ENCODE measurements at regions not wholly inside any gene's neighbourhood (a gene's known extent, or its start where the extent isn't known, plus 50 kb on each side); places are given as distances from the start of the nearest gene placed in this dataset.

GRCh38 chr1:228821252-228821651 lies 86.0 kb downstream of the RHOU start:
- Mint-ChIP-seq H3K36me3 (ENCODE audit: unreplicated experiment) (no peaks in the 10 kb centered on the region), H3K27ac (ENCODE audit: unreplicated experiment) (no peak overlapping the region), H3K9me3 (ENCODE audit: unreplicated experiment) (no peaks in the 10 kb centered on the region), H3K27me3 (ENCODE audit: unreplicated experiment) (peaks cover 8% of the 10 kb centered on the region), H3K4me3 (ENCODE audit: unreplicated experiment) (no peak overlapping the region), H3K4me1 (ENCODE audit: unreplicated experiment) (peaks cover 3% of the 10 kb centered on the region)
- DNase-seq (ENCODE audit: extremely low spot score, unreplicated experiment): no peak
- TF ChIP-seq CTCF (IDR thresholded peaks at IDR 0.05): no peak

GRCh38 chr1:228823200-228823599 lies 87.9 kb downstream of the RHOU start:
- TF ChIP-seq CTCF (IDR thresholded peaks at IDR 0.05): no peak
- no peak for DNase-seq (ENCODE audit: extremely low spot score, unreplicated experiment)
- H3K27ac Mint-ChIP-seq (ENCODE audit: unreplicated experiment): no peak overlapping the region
- H3K9me3 Mint-ChIP-seq (ENCODE audit: unreplicated experiment): no peaks in the 10 kb centered on the region
- no peak overlapping the region for H3K4me3 Mint-ChIP-seq (ENCODE audit: unreplicated experiment)
- H3K36me3 Mint-ChIP-seq (ENCODE audit: unreplicated experiment): no peaks in the 10 kb centered on the region
- peaks cover 8% of the 10 kb centered on the region for H3K27me3 Mint-ChIP-seq (ENCODE audit: unreplicated experiment)
- H3K4me1 Mint-ChIP-seq (ENCODE audit: unreplicated experiment): peaks cover 5% of the 10 kb centered on the region

GRCh38 chr1:228824366-228824765 lies 89.1 kb downstream of the RHOU start:
- no peak for TF ChIP-seq CTCF (IDR thresholded peaks at IDR 0.05)
- peaks cover 5% of the 10 kb centered on the region for H3K4me1 Mint-ChIP-seq (ENCODE audit: unreplicated experiment)
- no peak for DNase-seq (ENCODE audit: extremely low spot score, unreplicated experiment)
- H3K9me3 Mint-ChIP-seq (ENCODE audit: unreplicated experiment): no peaks in the 10 kb centered on the region
- no peak overlapping the region for H3K4me3 Mint-ChIP-seq (ENCODE audit: unreplicated experiment)
- H3K27me3 Mint-ChIP-seq (ENCODE audit: unreplicated experiment): peaks cover 12% of the 10 kb centered on the region
- H3K27ac Mint-ChIP-seq (ENCODE audit: unreplicated experiment): no peak overlapping the region
- no peaks in the 10 kb centered on the region for H3K36me3 Mint-ChIP-seq (ENCODE audit: unreplicated experiment)

GRCh38 chr1:228825041-228825440 lies 89.8 kb downstream of the RHOU start:
- DNase-seq (ENCODE audit: extremely low spot score, unreplicated experiment): no peak
- no peak for TF ChIP-seq CTCF (IDR thresholded peaks at IDR 0.05)
- Mint-ChIP-seq H3K27me3 (ENCODE audit: unreplicated experiment) (peaks cover 12% of the 10 kb centered on the region), H3K4me1 (ENCODE audit: unreplicated experiment) (peaks cover 5% of the 10 kb centered on the region), H3K36me3 (ENCODE audit: unreplicated experiment) (no peaks in the 10 kb centered on the region), H3K27ac (ENCODE audit: unreplicated experiment) (no peak overlapping the region), H3K4me3 (ENCODE audit: unreplicated experiment) (no peak overlapping the region), H3K9me3 (ENCODE audit: unreplicated experiment) (no peaks in the 10 kb centered on the region)

GRCh38 chr1:228825840-228826484 lies 90.7 kb downstream of the RHOU start:
- no peak for DNase-seq (ENCODE audit: extremely low spot score, unreplicated experiment)
- no peak for TF ChIP-seq CTCF (IDR thresholded peaks at IDR 0.05)
- Mint-ChIP-seq H3K4me3 (ENCODE audit: unreplicated experiment) (no peak overlapping the region), H3K36me3 (ENCODE audit: unreplicated experiment) (no peaks in the 10 kb centered on the region), H3K27ac (ENCODE audit: unreplicated experiment) (no peak overlapping the region), H3K27me3 (ENCODE audit: unreplicated experiment) (peaks cover 12% of the 10 kb centered on the region), H3K4me1 (ENCODE audit: unreplicated experiment) (peaks cover 6% of the 10 kb centered on the region), H3K9me3 (ENCODE audit: unreplicated experiment) (no peaks in the 10 kb centered on the region)

Measured in osteocyte (in vitro differentiated cells).